Loucy (cell line): ENCODE measurements at regions not wholly inside any gene's neighbourhood (a gene's known extent, or its start where the extent isn't known, plus 50 kb on each side); places are given as distances from the start of the nearest gene placed in this dataset.

Experiments used
- CTCF ChIP-seq: fragments of 200-600 bp; sonication (generic); conservative IDR thresholded peaks from 2 replicates; pipeline ENCODE4 v1.5.1; 2014; ENCODE audit warnings: mild to moderate bottlenecking, antibody characterized with exemption, low read length
- EZH2phosphoT487 ChIP-seq: fragments of 200-600 bp; IDR thresholded peaks from 2 replicates; pipeline ENCODE4 v1.6.1; 2018; ENCODE audit warnings: antibody characterized with exemption, mild to moderate bottlenecking, moderate library complexity, borderline replicate concordance

GRCh38 chr14:85461432-85462133 is 68.4 kb upstream of the FLRT2 start:
- TF ChIP-seq CTCF: no peak
- no peak for TF ChIP-seq EZH2phosphoT487
